WTC11 (cell line): ENCODE measurements at regions not wholly inside any gene's neighbourhood (a gene's known extent, or its start where the extent isn't known, plus 50 kb on each side); places are given as distances from the start of the nearest gene placed in this dataset.

ENCODE experiments used
- ATAC-seq: fragments of 200-7000 bp; cut with Tn5 transposase; 2 replicates; pipeline ENCODE4 v1.10.0; 2021; ENCODE audit warnings: mild to moderate bottlenecking, moderate library complexity
- CTCF ChIA-PET: fragments of 300-600 bp; sonication (Branson Sonifier 250); formaldehyde crosslinking; loops from one replicate; lab custom pipeline; 2021; ENCODE audit warnings: antibody characterized with exemption; lab: Charles Lee
- POLR2A ChIA-PET: fragments of 350-600 bp; sonication (Branson Sonifier 250); formaldehyde crosslinking; loops from one replicate; lab custom pipeline; 2021; ENCODE audit warnings: antibody characterized with exemption; lab: Charles Lee
- DNase-seq: peaks from one replicate; pipeline ENCODE4 v3.0.0; 2021; ENCODE audit warnings: low spot score
- H3K27ac Mint-ChIP-seq: 2 replicates; pipeline ENCODE4 v1.8.0; 2021; ENCODE audit warnings: mixed read lengths
- H3K27me3 Mint-ChIP-seq: 2 replicates; pipeline ENCODE4 v1.8.0; 2021; ENCODE audit warnings: low read depth, mild to moderate bottlenecking, moderate library complexity, mixed read lengths
- H3K36me3 Mint-ChIP-seq: 2 replicates; pipeline ENCODE4 v1.8.0; 2021; ENCODE audit warnings: mixed read lengths
- H3K4me1 Mint-ChIP-seq: 2 replicates; pipeline ENCODE4 v1.8.0; 2022; ENCODE audit warnings: mixed read lengths
- H3K4me3 Mint-ChIP-seq: 2 replicates; pipeline ENCODE4 v1.8.0; 2021; ENCODE audit warnings: mild to moderate bottlenecking, moderate library complexity, mixed read lengths
- H3K9me3 Mint-ChIP-seq: 2 replicates; pipeline ENCODE4 v1.8.0; 2021; ENCODE audit warnings: mixed read lengths
- E2F1 ChIP-seq: sonication (generic); formaldehyde crosslinking; IDR thresholded peaks from 2 replicates; pipeline ENCODE4 v1.8.0; 2022; ENCODE audit warnings: mild to moderate bottlenecking, missing genetic modification reagents
- ELF4 ChIP-seq: sonication (generic); formaldehyde crosslinking; IDR thresholded peaks from 2 replicates; pipeline ENCODE4 v1.8.1; 2022; ENCODE audit warnings: low read depth, mild to moderate bottlenecking, moderate library complexity, missing genetic modification reagents
- ERG ChIP-seq: fragments of 250-450 bp; sonication (Bioruptor Pico); IDR thresholded peaks from 2 replicates; pipeline ENCODE4 v1.8.0; 2021; ENCODE audit warnings: mild to moderate bottlenecking
- ESRRA ChIP-seq: sonication (generic); formaldehyde crosslinking; IDR thresholded peaks from 2 replicates; pipeline ENCODE4 v1.8.1; 2022; ENCODE audit warnings: mild to moderate bottlenecking, missing genetic modification reagents, borderline replicate concordance
- GRHL2 ChIP-seq: fragments of 250-450 bp; sonication (Bioruptor Pico); IDR thresholded peaks from 2 replicates; pipeline ENCODE4 v1.8.0; 2022; ENCODE audit warnings: mild to moderate bottlenecking, moderate library complexity; ENCODE audit not compliant: insufficient replicate concordance, severe bottlenecking
- GTF2I ChIP-seq: fragments of 250-450 bp; sonication (Bioruptor Pico); conservative IDR thresholded peaks from 2 replicates; pipeline ENCODE4 v1.4.0; 2021; ENCODE audit warnings: mild to moderate bottlenecking
- HMGA2 ChIP-seq: fragments of 250-450 bp; sonication (Bioruptor Pico); IDR thresholded peaks from 2 replicates; pipeline ENCODE4 v1.4.0; 2021; ENCODE audit warnings: mild to moderate bottlenecking, moderate library complexity
- KAT7 ChIP-seq: sonication (generic); formaldehyde crosslinking; IDR thresholded peaks from 2 replicates; pipeline ENCODE4 v1.8.1; 2023; ENCODE audit warnings: missing genetic modification reagents, mild to moderate bottlenecking, borderline replicate concordance
- MYBL2 ChIP-seq: sonication (generic); formaldehyde crosslinking; IDR thresholded peaks from 2 replicates; pipeline ENCODE4 v1.8.1; 2023; ENCODE audit warnings: mild to moderate bottlenecking, moderate library complexity, missing genetic modification reagents
- RORB ChIP-seq: fragments of 250-450 bp; sonication (Bioruptor Pico); IDR thresholded peaks from 2 replicates; pipeline ENCODE4 v1.9.0; 2021; ENCODE audit warnings: mild to moderate bottlenecking
- STAT6 ChIP-seq: sonication (generic); formaldehyde crosslinking; conservative IDR thresholded peaks from 2 replicates; pipeline ENCODE4 v1.8.1; 2023; ENCODE audit warnings: mild to moderate bottlenecking, low read depth, missing genetic modification reagents, moderate library complexity
- TEAD1 ChIP-seq: sonication (generic); formaldehyde crosslinking; IDR thresholded peaks from 2 replicates; pipeline ENCODE4 v1.8.0; 2022; ENCODE audit warnings: mild to moderate bottlenecking, missing genetic modification reagents
- ZBTB43 ChIP-seq: sonication (generic); formaldehyde crosslinking; IDR thresholded peaks from 2 replicates; pipeline ENCODE4 v1.8.1; 2023; ENCODE audit warnings: mild to moderate bottlenecking, missing genetic modification reagents
- ZNF121 ChIP-seq: sonication (generic); formaldehyde crosslinking; IDR thresholded peaks from 2 replicates; pipeline ENCODE4 v1.8.0; 2023; ENCODE audit warnings: missing genetic modification reagents
- ZNF219 ChIP-seq: sonication (generic); formaldehyde crosslinking; IDR thresholded peaks from 2 replicates; pipeline ENCODE4 v1.8.0; 2023; ENCODE audit warnings: missing genetic modification reagents, mild to moderate bottlenecking, borderline replicate concordance
- ZNF512 ChIP-seq: sonication (generic); formaldehyde crosslinking; IDR thresholded peaks from 2 replicates; pipeline ENCODE4 v1.8.1; 2022; ENCODE audit warnings: missing genetic modification reagents, borderline replicate concordance
- TF ChIP-seq, protein P1 (sequence below): sonication (generic); formaldehyde crosslinking; IDR thresholded peaks from 2 replicates; pipeline ENCODE4 v1.8.0; 2023; ENCODE audit warnings: missing genetic modification reagents, mild to moderate bottlenecking, borderline replicate concordance
- TF ChIP-seq, protein P2 (sequence below): sonication (generic); formaldehyde crosslinking; IDR thresholded peaks from 2 replicates; pipeline ENCODE4 v1.8.1; 2023; ENCODE audit warnings: mild to moderate bottlenecking, moderate library complexity, missing genetic modification reagents

- Mint-ChIP-seq H3K36me3 (peaks cover 3% of the 10 kb centered on the region; the same call in 1 of the 2 replicates), H3K4me3 (no peak overlapping the region), H3K27ac (no peak overlapping the region), H3K27me3 (no peaks in the 10 kb centered on the region), H3K9me3 (peaks cover 9% of the 10 kb centered on the region), H3K4me1 (no peaks in the 10 kb centered on the region)
- ChIA-PET CTCF (interaction anchor here (0.6 to 1.2 kb wide), 3 partner anchors 42 to 309 kb away, joined by 3 to 5 read pairs (median 3); no protein-coding TSS in a partner anchor), POLR2A (no interaction called here)
- ATAC-seq (no peak), DNase-seq (no peak)
- TF ChIP-seq ZNF512 (CRISPR knock-in tag), result no peak
Measured at GRCh38 chr3:72615182-72615581, 233.1 kb downstream of the SHQ1 start.

GRCh38 chr3:72614394-72615074, 233.7 kb downstream of the SHQ1 start:
- peaks cover 9% of the 10 kb centered on the region for H3K9me3 Mint-ChIP-seq
- peaks cover 3% of the 10 kb centered on the region; the same call in 1 of the 2 replicates for H3K36me3 Mint-ChIP-seq
- no peaks in the 10 kb centered on the region for H3K4me1 Mint-ChIP-seq
- H3K27ac Mint-ChIP-seq, result no peak overlapping the region
- no peak overlapping the region for H3K4me3 Mint-ChIP-seq
- no peak for DNase-seq
- ChIA-PET POLR2A (no interaction called here), CTCF (interaction anchor here (0.9 to 1.2 kb wide), 2 partner anchors 41 to 208 kb away, joined by 3 to 5 read pairs; no protein-coding TSS in a partner anchor)
- ATAC-seq, result no peak
- TF ChIP-seq ZNF121 (no peak), ZNF219 (CRISPR knock-in tag) (no peak), STAT6 (CRISPR knock-in tag) (no peak), MYBL2 (CRISPR knock-in tag) (no peak), ELF4 (CRISPR knock-in tag) (no peak), ZBTB43 (no peak), GTF2I (CRISPR knock-in tag) (no peak), E2F1 (no peak), ERG (CRISPR knock-in tag) (no peak), HMGA2 (CRISPR knock-in tag) (no peak), KAT7 (CRISPR knock-in tag) (no peak), GRHL2 (no peak), TEAD1 (CRISPR knock-in tag) (no peak), ESRRA (no peak), RORB (CRISPR knock-in tag) (no peak)
- TF ChIP-seq, protein P1, sequence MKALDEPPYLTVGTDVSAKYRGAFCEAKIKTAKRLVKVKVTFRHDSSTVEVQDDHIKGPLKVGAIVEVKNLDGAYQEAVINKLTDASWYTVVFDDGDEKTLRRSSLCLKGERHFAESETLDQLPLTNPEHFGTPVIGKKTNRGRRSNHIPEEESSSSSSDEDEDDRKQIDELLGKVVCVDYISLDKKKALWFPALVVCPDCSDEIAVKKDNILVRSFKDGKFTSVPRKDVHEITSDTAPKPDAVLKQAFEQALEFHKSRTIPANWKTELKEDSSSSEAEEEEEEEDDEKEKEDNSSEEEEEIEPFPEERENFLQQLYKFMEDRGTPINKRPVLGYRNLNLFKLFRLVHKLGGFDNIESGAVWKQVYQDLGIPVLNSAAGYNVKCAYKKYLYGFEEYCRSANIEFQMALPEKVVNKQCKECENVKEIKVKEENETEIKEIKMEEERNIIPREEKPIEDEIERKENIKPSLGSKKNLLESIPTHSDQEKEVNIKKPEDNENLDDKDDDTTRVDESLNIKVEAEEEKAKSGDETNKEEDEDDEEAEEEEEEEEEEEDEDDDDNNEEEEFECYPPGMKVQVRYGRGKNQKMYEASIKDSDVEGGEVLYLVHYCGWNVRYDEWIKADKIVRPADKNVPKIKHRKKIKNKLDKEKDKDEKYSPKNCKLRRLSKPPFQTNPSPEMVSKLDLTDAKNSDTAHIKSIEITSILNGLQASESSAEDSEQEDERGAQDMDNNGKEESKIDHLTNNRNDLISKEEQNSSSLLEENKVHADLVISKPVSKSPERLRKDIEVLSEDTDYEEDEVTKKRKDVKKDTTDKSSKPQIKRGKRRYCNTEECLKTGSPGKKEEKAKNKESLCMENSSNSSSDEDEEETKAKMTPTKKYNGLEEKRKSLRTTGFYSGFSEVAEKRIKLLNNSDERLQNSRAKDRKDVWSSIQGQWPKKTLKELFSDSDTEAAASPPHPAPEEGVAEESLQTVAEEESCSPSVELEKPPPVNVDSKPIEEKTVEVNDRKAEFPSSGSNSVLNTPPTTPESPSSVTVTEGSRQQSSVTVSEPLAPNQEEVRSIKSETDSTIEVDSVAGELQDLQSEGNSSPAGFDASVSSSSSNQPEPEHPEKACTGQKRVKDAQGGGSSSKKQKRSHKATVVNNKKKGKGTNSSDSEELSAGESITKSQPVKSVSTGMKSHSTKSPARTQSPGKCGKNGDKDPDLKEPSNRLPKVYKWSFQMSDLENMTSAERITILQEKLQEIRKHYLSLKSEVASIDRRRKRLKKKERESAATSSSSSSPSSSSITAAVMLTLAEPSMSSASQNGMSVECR (CRISPR knock-in tag), result no peak
- TF ChIP-seq, protein P2, sequence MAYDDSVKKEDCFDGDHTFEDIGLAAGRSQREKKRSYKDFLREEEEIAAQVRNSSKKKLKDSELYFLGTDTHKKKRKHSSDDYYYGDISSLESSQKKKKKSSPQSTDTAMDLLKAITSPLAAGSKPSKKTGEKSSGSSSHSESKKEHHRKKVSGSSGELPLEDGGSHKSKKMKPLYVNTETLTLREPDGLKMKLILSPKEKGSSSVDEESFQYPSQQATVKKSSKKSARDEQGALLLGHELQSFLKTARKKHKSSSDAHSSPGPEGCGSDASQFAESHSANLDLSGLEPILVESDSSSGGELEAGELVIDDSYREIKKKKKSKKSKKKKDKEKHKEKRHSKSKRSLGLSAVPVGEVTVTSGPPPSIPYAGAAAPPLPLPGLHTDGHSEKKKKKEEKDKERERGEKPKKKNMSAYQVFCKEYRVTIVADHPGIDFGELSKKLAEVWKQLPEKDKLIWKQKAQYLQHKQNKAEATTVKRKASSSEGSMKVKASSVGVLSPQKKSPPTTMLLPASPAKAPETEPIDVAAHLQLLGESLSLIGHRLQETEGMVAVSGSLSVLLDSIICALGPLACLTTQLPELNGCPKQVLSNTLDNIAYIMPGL (CRISPR knock-in tag), result no peak
- no peaks in the 10 kb centered on the region for H3K27me3 Mint-ChIP-seq
